SK-N-SH (cell line): ENCODE measurements at regions not wholly inside any gene's neighbourhood (a gene's known extent, or its start where the extent isn't known, plus 50 kb on each side); places are given as distances from the start of the nearest gene placed in this dataset.

Experiments used
- CTCF ChIA-PET: fragments of 300-600, 350-600 bp; formaldehyde crosslinking; extraction: SDS; loops from one replicate; lab custom pipeline; 2021; lab: Yijun Ruan, JAX
- POLR2A ChIA-PET: fragments of 350-600 bp; sonication (Branson Sonifier 250); formaldehyde crosslinking; extraction: SDS; loops from one replicate; lab custom pipeline; 2020; ENCODE audit warnings: antibody characterized with exemption, inconsistent platforms; lab: Yijun Ruan, JAX
- DNase-seq: peaks from one replicate; pipeline ENCODE4 v3.0.0; 2012
- H2AFZ ChIP-seq: fragments of 200-600 bp; sonication (generic); 2 replicates; pipeline ENCODE4 v1.8.1; 2016; ENCODE audit warnings: antibody characterized with exemption, mild to moderate bottlenecking, low read depth
- H3F3A ChIP-seq: fragments of 200-600 bp; sonication (generic); replicated peaks from 2 replicates; pipeline ENCODE3; 2016; ENCODE audit warnings: antibody characterized with exemption, mild to moderate bottlenecking; ENCODE audit not compliant: insufficient read depth
- H3K27ac ChIP-seq, 2 experiments: fragments of 200-500 bp in 1 of 2; fragments of 200-600 bp in 1 of 2; sonication (Bioruptor generic) in 1 of 2; sonication (generic), shearing (Covaris generic) in 1 of 2; 2 replicates each; pipeline versions ENCODE4 v1.5.1 to v1.6.1; 2014 to 2016; ENCODE audit warnings: low read depth in 2 of 2, inconsistent platforms in 1 of 2, low read length in 1 of 2, mild to moderate bottlenecking in 1 of 2, mixed read lengths in 1 of 2
- H3K27me3 ChIP-seq: fragments of 200-600 bp; sonication (generic), shearing (Covaris generic); 2 replicates; pipeline ENCODE4 v1.6.1; 2016; ENCODE audit warnings: mixed run types; ENCODE audit not compliant: insufficient read depth
- H3K36me3 ChIP-seq, 2 experiments: fragments of 200-500 bp in 1 of 2; fragments of 200-600 bp in 1 of 2; sonication (Bioruptor generic) in 1 of 2; sonication (generic) in 1 of 2; replicated peaks in 1 of 2; 2 replicates each; pipeline versions ENCODE3 to v1.5.1; 2014 to 2016; ENCODE audit warnings: low read length in 1 of 2, mild to moderate bottlenecking in 1 of 2; ENCODE audit not compliant: insufficient read depth in 2 of 2, control insufficient read depth in 1 of 2
- H3K4me1 ChIP-seq, 2 experiments: fragments of 200-500 bp in 1 of 2; fragments of 200-600 bp in 1 of 2; sonication (Bioruptor generic) in 1 of 2; sonication (generic), shearing (Covaris generic) in 1 of 2; 2 replicates each; pipeline versions ENCODE4 v1.5.1 to v1.6.1; 2014 to 2016; ENCODE audit warnings: low read depth in 1 of 2, low read length in 1 of 2, mixed run types in 1 of 2; ENCODE audit not compliant: insufficient read depth in 2 of 2, control insufficient read depth in 1 of 2
- H3K4me2 ChIP-seq: fragments of 200-600 bp; sonication (generic), shearing (Covaris generic); 2 replicates; pipeline ENCODE4 v1.6.1; 2017; ENCODE audit warnings: mixed run types
- H3K4me3 ChIP-seq, 2 experiments: fragments of 200-500 bp in 1 of 2; fragments of 200-600 bp in 1 of 2; sonication (Bioruptor generic) in 1 of 2; sonication (generic), shearing (Covaris generic) in 1 of 2; 2 replicates each; pipeline versions ENCODE4 v1.5.1 to v1.8.1; 2014 to 2016; ENCODE audit warnings: low read depth in 2 of 2, inconsistent platforms in 1 of 2, low read length in 1 of 2, mild to moderate bottlenecking in 1 of 2, mixed read lengths in 1 of 2, moderate library complexity in 1 of 2
- H3K79me2 ChIP-seq: fragments of 200-600 bp; sonication (generic); 2 replicates; pipeline ENCODE4 v1.8.1; 2017; ENCODE audit warnings: mild to moderate bottlenecking; ENCODE audit not compliant: insufficient read depth
- H3K9ac ChIP-seq: fragments of 200-600 bp; sonication (generic); 2 replicates; pipeline ENCODE4 v1.6.1; 2017; ENCODE audit warnings: mixed run types
- H3K9me2 ChIP-seq: fragments of 200-600 bp; sonication (generic); 2 replicates; pipeline ENCODE4 v1.6.1; 2017; ENCODE audit warnings: mixed run types
- H3K9me3 ChIP-seq: fragments of 200-600 bp; sonication (generic); 2 replicates; pipeline ENCODE4 v1.6.1; 2017; ENCODE audit warnings: mixed run types, mild to moderate bottlenecking, moderate library complexity
- H4K20me1 ChIP-seq: fragments of 200-600 bp; sonication (generic); 2 replicates; pipeline ENCODE4 v1.6.1; 2017; ENCODE audit warnings: mild to moderate bottlenecking, mixed run types; ENCODE audit not compliant: insufficient read depth
- CHD2 ChIP-seq: fragments of 150-350 bp; IDR thresholded peaks from 2 replicates; pipeline ENCODE4 v1.6.1; 2018; ENCODE audit warnings: low read length; ENCODE audit not compliant: partially characterized antibody
- CTCF ChIP-seq: fragments of 200-600 bp; sonication (generic); IDR thresholded peaks from 2 replicates; pipeline ENCODE4 v1.6.1; 2017; ENCODE audit warnings: antibody characterized with exemption, mild to moderate bottlenecking, moderate library complexity
- ELF1 ChIP-seq: IDR thresholded peaks from 2 replicates; pipeline ENCODE4 v1.4.0; 2012
- EP300 ChIP-seq, 2 experiments: IDR thresholded peaks; 2 replicates each; pipeline versions ENCODE4 v1.4.0 to v1.6.1; 2012; ENCODE audit warnings: borderline replicate concordance in 1 of 2, low read depth in 1 of 2, low read length in 1 of 2
- EZH2phosphoT487 ChIP-seq: fragments of 200-600 bp; sonication (generic); IDR thresholded peaks from 2 replicates; pipeline ENCODE4 v1.6.1; 2017; ENCODE audit warnings: low read depth, mixed run types, mild to moderate bottlenecking, antibody characterized with exemption, moderate library complexity, borderline replicate concordance
- MXI1 ChIP-seq: IDR thresholded peaks from 2 replicates; pipeline ENCODE4 v1.6.1; 2012; ENCODE audit warnings: mild to moderate bottlenecking, low read depth, low read length, improper control_type of control experiment
- PBX3 ChIP-seq: IDR thresholded peaks from 2 replicates; pipeline ENCODE4; 2012
- RAD21 ChIP-seq: IDR thresholded peaks from 2 replicates; pipeline ENCODE4 v1.6.1; 2012; ENCODE audit warnings: mild to moderate bottlenecking, low read length
- REST ChIP-seq: IDR thresholded peaks from 2 replicates; pipeline ENCODE4 v1.6.1; 2012; ENCODE audit warnings: mild to moderate bottlenecking, low read depth, low read length, moderate library complexity
- SIN3A ChIP-seq: IDR thresholded peaks from 2 replicates; pipeline ENCODE4 v1.6.1; 2012; ENCODE audit warnings: low read depth, mild to moderate bottlenecking, low read length, moderate library complexity, borderline replicate concordance
- TAF1 ChIP-seq: IDR thresholded peaks from 2 replicates; pipeline ENCODE4 v1.6.1; 2012; ENCODE audit warnings: low read depth, mild to moderate bottlenecking, low read length, moderate library complexity, borderline replicate concordance
- TEAD4 ChIP-seq: IDR thresholded peaks from 2 replicates; pipeline ENCODE4 v1.4.0; 2012; ENCODE audit warnings: mild to moderate bottlenecking, borderline replicate concordance; ENCODE audit not compliant: insufficient read depth
- USF1 ChIP-seq: IDR thresholded peaks from 2 replicates; pipeline ENCODE4 v1.4.0; 2012; ENCODE audit warnings: low read depth, borderline replicate concordance
- USF2 ChIP-seq: fragments of 150-350 bp; IDR thresholded peaks from 2 replicates; pipeline ENCODE4 v1.6.1; 2017; ENCODE audit warnings: antibody characterized with exemption, low read length, low read depth, borderline replicate concordance
- YY1 ChIP-seq: IDR thresholded peaks from 2 replicates; pipeline ENCODE4 v1.4.0; 2012; ENCODE audit warnings: low read depth, mild to moderate bottlenecking
- WGBS: methylation state at CpG from one replicate; pipeline ENCODE4 v1.1.6; 2017; ENCODE audit warnings: low lambda C conversion rate; 5-methylcytosine and 5-hydroxymethylcytosine counted together

GRCh38 chr15:66864871-66865281, 162.8 kb downstream of the SMAD6 start:
- Histone ChIP-seq H3K27ac (no peak overlapping the region), H4K20me1 (no peaks in the 10 kb centered on the region)
- DNase-seq, result no peak
- TF ChIP-seq EP300 (IDR thresholded peaks at IDR 0.05; ENCODE audit: borderline replicate concordance in 1 of 2, low read depth in 1 of 2, low read length in 1 of 2) (no peak), PBX3 (no peak), CTCF (no peak), YY1 (no peak), TAF1 (no peak), EZH2phosphoT487 (no peak), TEAD4 (no peak), CHD2 (no peak), SIN3A (no peak), MXI1 (no peak), ELF1 (no peak), REST (no peak), USF1 (no peak), RAD21 (no peak), USF2 (no peak)
- TF ChIP-seq, all 33 proteins: peak for 0
- Histone ChIP-seq H3K36me3 (peaks cover 0 to 7% of the 10 kb centered on the region in 2 experiments), H3K79me2 (no peaks in the 10 kb centered on the region), H3K4me1 (peaks cover 0 to 2% of the 10 kb centered on the region in 2 experiments; a peak in 1 of 4 replicates), H3K4me2 (no peak overlapping the region), H3K4me3 (no peak overlapping the region), H3K9ac (no peak overlapping the region), H3F3A (peaks cover 10% of the 10 kb centered on the region), H3K27me3 (no peaks in the 10 kb centered on the region), H3K9me3 (peaks cover 7% of the 10 kb centered on the region), H3K9me2 (no peaks in the 10 kb centered on the region), H2AFZ (no peak overlapping the region)
- 89% methylated on average over 4 of the region's 4 CpGs for WGBS
- CTCF ChIA-PET, result interaction anchor here (0.7 to 2.1 kb wide), 4 partner anchors 15 to 1223 kb away, joined by 3 to 13 read pairs (median 6); no protein-coding TSS in a partner anchor
- POLR2A ChIA-PET, result no interaction called here
